ENCODE measurements at regions not wholly inside any gene's neighbourhood (a gene's known extent, or its start where the extent isn't known, plus 50 kb on each side); places are given as distances from the start of the nearest gene placed in this dataset.

DNA sequence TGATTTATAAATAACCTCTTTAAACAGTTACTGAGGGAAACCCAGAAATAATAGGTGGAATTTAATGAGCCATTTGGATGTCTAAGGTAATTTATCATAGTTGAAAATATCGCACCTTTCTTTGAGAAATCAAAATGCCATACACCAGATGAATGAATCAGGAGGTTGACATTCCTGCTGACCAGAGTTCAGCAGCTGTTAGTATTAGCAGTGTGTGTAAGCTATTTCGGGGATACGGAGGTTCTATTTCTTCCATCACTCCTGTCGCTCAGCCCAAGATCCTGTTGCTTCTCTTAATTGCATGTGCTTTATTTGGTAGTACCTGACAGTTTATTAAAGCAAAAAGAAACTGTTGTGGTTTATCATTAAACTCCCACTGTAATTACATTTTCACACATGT, 67.1 kb downstream of the HDGFL1 start (continued):
- TF ChIP-seq, protein P1, sequence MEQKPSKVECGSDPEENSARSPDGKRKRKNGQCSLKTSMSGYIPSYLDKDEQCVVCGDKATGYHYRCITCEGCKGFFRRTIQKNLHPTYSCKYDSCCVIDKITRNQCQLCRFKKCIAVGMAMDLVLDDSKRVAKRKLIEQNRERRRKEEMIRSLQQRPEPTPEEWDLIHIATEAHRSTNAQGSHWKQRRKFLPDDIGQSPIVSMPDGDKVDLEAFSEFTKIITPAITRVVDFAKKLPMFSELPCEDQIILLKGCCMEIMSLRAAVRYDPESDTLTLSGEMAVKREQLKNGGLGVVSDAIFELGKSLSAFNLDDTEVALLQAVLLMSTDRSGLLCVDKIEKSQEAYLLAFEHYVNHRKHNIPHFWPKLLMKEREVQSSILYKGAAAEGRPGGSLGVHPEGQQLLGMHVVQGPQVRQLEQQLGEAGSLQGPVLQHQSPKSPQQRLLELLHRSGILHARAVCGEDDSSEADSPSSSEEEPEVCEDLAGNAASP (CRISPR knock-in tag; IDR thresholded peaks at IDR 0.05; ENCODE audit: borderline replicate concordance): no peak
- TF ChIP-seq LBX2 (CRISPR knock-in tag; IDR thresholded peaks at IDR 0.05; ENCODE audit: borderline replicate concordance) (no peak), SOX13 (IDR thresholded peaks at IDR 0.05) (no peak), SOX13 (CRISPR knock-in tag; conservative IDR thresholded peaks at IDR 0.05 in 1 of 2, IDR thresholded peaks at IDR 0.05 in 1 of 2) (no peak), MEIS1 (CRISPR knock-in tag; IDR thresholded peaks at IDR 0.05; ENCODE audit: borderline replicate concordance) (no peak)

DNA sequence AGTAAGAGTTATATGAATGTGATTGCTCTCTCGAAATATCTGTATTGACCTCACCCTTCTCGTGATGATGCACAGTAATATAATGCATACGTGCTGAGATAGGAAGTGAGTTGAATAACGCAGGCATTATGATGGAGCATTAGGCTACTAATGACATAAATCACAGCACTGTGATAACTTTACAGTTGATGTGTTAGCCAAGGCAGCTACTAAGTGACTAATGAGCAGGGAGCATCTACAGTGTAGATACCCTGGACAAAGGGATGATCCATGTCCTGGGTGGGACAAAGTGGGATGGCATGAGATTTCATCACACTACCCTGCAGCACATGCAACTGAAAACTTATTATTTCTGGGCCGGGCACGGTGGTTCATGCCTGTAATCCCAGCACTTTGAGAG, 68.4 kb downstream of the HDGFL1 start:
- ChIA-PET POLR2A (no interaction called here), CTCF (ENCODE audit: low intra/inter-chr PET ratio, low total read pairs) (no interaction called here)
- Histone ChIP-seq H4K20me1 (ENCODE audit: insufficient read depth, low read length) (no peaks in the 10 kb centered on the region), H3K4me3 (replicated peaks in 1 of 3; ENCODE audit: insufficient read depth in 1 of 3, low read depth in 2 of 3, low read length in 3 of 3) (no peak overlapping the region), H3K9ac (ENCODE audit: insufficient read depth, low read depth, low read length) (no peak overlapping the region), H3K27me3 (ENCODE audit: control insufficient read depth in 1 of 2, insufficient read depth in 2 of 2, low read length in 2 of 2) (no peaks in the 10 kb centered on the region), H3K79me2 (ENCODE audit: insufficient read depth, low read length) (no peaks in the 10 kb centered on the region), H2AFZ (ENCODE audit: low read length) (no peak overlapping the region), H3K4me2 (ENCODE audit: low read depth, low read length) (no peak overlapping the region), H3K9me3 (ENCODE audit: low read length) (peaks cover 57% of the 10 kb centered on the region), H3K36me3 (replicated peaks in 1 of 2; ENCODE audit: control insufficient read depth in 1 of 2, insufficient read depth in 2 of 2, low read length in 2 of 2) (no peaks in the 10 kb centered on the region), H3K27ac (ENCODE audit: extremely low read length, insufficient read depth, low read length) (no peak overlapping the region), H3K4me1 (ENCODE audit: insufficient read depth, low read length) (no peaks in the 10 kb centered on the region)
- WGBS (ENCODE audit: low lambda C conversion rate): 21% methylated on average over 6 of the region's 6 CpGs
- DNase-seq (ENCODE audit: low spot score) (no peak), ATAC-seq (no peak), FAIRE-seq (no peak)
- BruUV-seq (replicated peaks): no TSS peak
- TF ChIP-seq ZNF646 (CRISPR knock-in tag; IDR thresholded peaks at IDR 0.05): no peak
- no peak for TF ChIP-seq NCOA5 (CRISPR knock-in tag; IDR thresholded peaks at IDR 0.05)
- no peak for TF ChIP-seq ZSCAN9 (CRISPR knock-in tag; IDR thresholded peaks at IDR 0.05; ENCODE audit: borderline replicate concordance)
- no peak for TF ChIP-seq NFKBIZ (CRISPR knock-in tag; IDR thresholded peaks at IDR 0.05)
- no peak for TF ChIP-seq RBFOX2 (IDR thresholded peaks at IDR 0.05; ENCODE audit: low read depth, low read length)
- intact Hi-C loops (cut with micrococcal nuclease; ENCODE audit: unreplicated experiment) (no loop called here), in situ Hi-C loops (cut with HindIII; ENCODE audit: extremely low pct_ligation_motif_present, low pct_unique_long_range_greater_than_20kb) (no loop called here)

Measured in HepG2 (cell line).